A549 (cell line): ENCODE measurements at regions not wholly inside any gene's neighbourhood (a gene's known extent, or its start where the extent isn't known, plus 50 kb on each side); places are given as distances from the start of the nearest gene placed in this dataset.

Source experiments
- CTCF ChIP-seq: fragments of >200 bp; sonication (Bioruptor Twin); formaldehyde crosslinking; IDR thresholded peaks from 3 replicates; pipeline ENCODE4 v1.5.1; 2016
- HOXA7 ChIP-seq: fragments of 250-450 bp; sonication (Bioruptor Pico); IDR thresholded peaks from 2 replicates; pipeline ENCODE4 v1.5.0; 2020; ENCODE audit warnings: mild to moderate bottlenecking, moderate library complexity
- KDM1A ChIP-seq: fragments of 200-600 bp; sonication (generic); IDR thresholded peaks from 2 replicates; pipeline ENCODE4 v1.6.1; 2016; ENCODE audit warnings: low read depth, mild to moderate bottlenecking
- MAFK ChIP-seq: fragments of 450-650 bp; IDR thresholded peaks from 2 replicates; pipeline ENCODE4 v1.6.1; 2014; ENCODE audit not compliant: partially characterized antibody
- MYC ChIP-seq: IDR thresholded peaks from 2 replicates; pipeline ENCODE4 v1.6.1; 2012; ENCODE audit warnings: mild to moderate bottlenecking, inconsistent platforms, low read length, improper control_type of control experiment, borderline replicate concordance
- POLR2A ChIP-seq: IDR thresholded peaks from 2 replicates; pipeline ENCODE4 v1.6.1; 2012; ENCODE audit warnings: mild to moderate bottlenecking, low read length
- RAD21 ChIP-seq, 2 experiments: fragments of >200 bp in 1 of 2; sonication (Bioruptor Twin) in 1 of 2; formaldehyde crosslinking in 1 of 2; IDR thresholded peaks in 1 of 2; conservative IDR thresholded peaks in 1 of 2; 2 replicates in 1 of 2; 3 replicates in 1 of 2; pipeline ENCODE4 v1.6.1; 2012 to 2018; ENCODE audit warnings: inconsistent platforms in 1 of 2
- RFX5 ChIP-seq: fragments of 450-650 bp; IDR thresholded peaks from 2 replicates; pipeline ENCODE4 v1.7.1; 2014; ENCODE audit warnings: antibody characterized with exemption, mild to moderate bottlenecking, moderate library complexity
- SREBF2 ChIP-seq: fragments of 450-650 bp; IDR thresholded peaks from 2 replicates; pipeline ENCODE4 v1.6.1; 2014; ENCODE audit warnings: mild to moderate bottlenecking, moderate library complexity
- TP53 ChIP-seq: fragments of 250-450 bp; sonication (Bioruptor Pico); IDR thresholded peaks from 2 replicates; pipeline ENCODE4 v1.5.0; 2021; ENCODE audit warnings: mild to moderate bottlenecking, moderate library complexity
- TF ChIP-seq, protein P1 (sequence below): IDR thresholded peaks from 2 replicates; pipeline ENCODE4 v1.6.1; 2012

DNA sequence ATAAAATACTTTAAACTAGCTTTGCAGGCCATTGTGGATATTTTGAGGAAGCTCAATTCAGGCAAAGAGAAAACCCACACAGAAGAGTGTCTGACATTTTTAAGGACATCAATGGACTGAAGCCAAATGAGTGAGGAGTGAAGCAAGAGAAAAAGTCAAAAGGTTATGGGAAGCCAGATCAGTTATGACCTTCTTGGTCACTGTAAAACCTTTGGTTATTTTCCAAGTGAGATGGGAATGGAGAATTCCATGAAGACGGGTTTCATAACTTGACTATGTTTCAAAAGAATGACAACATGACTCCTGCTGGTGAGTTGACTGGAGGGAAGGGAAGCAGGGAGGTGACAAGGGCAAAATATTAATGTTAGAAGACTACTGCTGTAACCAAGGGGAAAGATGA is 585.2 kb downstream of the EFNA5 start:
- TF ChIP-seq CTCF (no peak), TP53 (CRISPR knock-in tag) (no peak), POLR2A (no peak), KDM1A (no peak), SREBF2 (no peak), RAD21 (conservative IDR thresholded peaks at IDR 0.05 in 1 of 2, IDR thresholded peaks at IDR 0.05 in 1 of 2) (no peak), RFX5 (no peak), MYC (no peak), HOXA7 (CRISPR knock-in tag) (no peak), MAFK (no peak)
- TF ChIP-seq, protein P1, sequence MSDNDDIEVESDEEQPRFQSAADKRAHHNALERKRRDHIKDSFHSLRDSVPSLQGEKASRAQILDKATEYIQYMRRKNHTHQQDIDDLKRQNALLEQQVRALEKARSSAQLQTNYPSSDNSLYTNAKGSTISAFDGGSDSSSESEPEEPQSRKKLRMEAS: no peak
